Neural cell (in vitro differentiated cells): ENCODE measurements at regions not wholly inside any gene's neighbourhood (a gene's known extent, or its start where the extent isn't known, plus 50 kb on each side); places are given as distances from the start of the nearest gene placed in this dataset.

Experiments used
- H2AFZ ChIP-seq: fragments of 200-600, 300-800 bp; sonication (generic), shearing (Covaris generic); 2 replicates; pipeline ENCODE4 v1.6.0; 2014; ENCODE audit warnings: low read depth, mild to moderate bottlenecking, antibody characterized with exemption, low read length, moderate library complexity
- H3F3A ChIP-seq: fragments of 200-600 bp; shearing (Covaris generic); 2 replicates; pipeline ENCODE4 v1.6.1; 2016; ENCODE audit warnings: mild to moderate bottlenecking, moderate library complexity, mixed read lengths, antibody characterized with exemption, low read length; ENCODE audit not compliant: insufficient read depth, poor library complexity, severe bottlenecking
- H3K27ac ChIP-seq: fragments of 200-600, 300-800 bp; sonication (generic), shearing (Covaris generic); 2 replicates; pipeline ENCODE4 v1.5.1; 2014; ENCODE audit warnings: mild to moderate bottlenecking, low read length, moderate library complexity
- H3K27me3 ChIP-seq: fragments of 300-800, 200-600 bp; sonication (generic), shearing (Covaris generic); 2 replicates; pipeline ENCODE4 v1.6.0; 2014; ENCODE audit warnings: mild to moderate bottlenecking, low read depth, low read length, moderate library complexity; ENCODE audit not compliant: insufficient read depth
- H3K36me3 ChIP-seq: fragments of 300-800, 200-600 bp; sonication (generic), shearing (Covaris generic); 2 replicates; pipeline ENCODE4 v1.5.1; 2014; ENCODE audit warnings: mild to moderate bottlenecking, antibody characterized with exemption, low read length, moderate library complexity; ENCODE audit not compliant: insufficient read depth
- H3K4me2 ChIP-seq: fragments of 300-800, 200-600 bp; sonication (generic), shearing (Covaris generic); 2 replicates; pipeline ENCODE4 v1.6.0; 2014; ENCODE audit warnings: mild to moderate bottlenecking, low read length
- H3K4me3 ChIP-seq: fragments of 300-800, 200-600 bp; sonication (generic), shearing (Covaris generic); 2 replicates; pipeline ENCODE4 v1.5.1; 2014; ENCODE audit warnings: mild to moderate bottlenecking, low read length, moderate library complexity
- H3K79me2 ChIP-seq: fragments of 200-600 bp; shearing (Covaris generic); replicated peaks from 2 replicates; pipeline ENCODE4 v1.6.0; 2014; ENCODE audit warnings: mild to moderate bottlenecking, low read length, moderate library complexity; ENCODE audit not compliant: insufficient read depth
- H3K9ac ChIP-seq: fragments of 300-800, 200-600 bp; sonication (generic), shearing (Covaris generic); 2 replicates; pipeline ENCODE4 v1.6.1; 2016; ENCODE audit warnings: mild to moderate bottlenecking, low read length, mixed read lengths
- H3K9me2 ChIP-seq: fragments of 200-600 bp; shearing (Covaris generic); 2 replicates; pipeline ENCODE4 v1.6.1; 2016; ENCODE audit warnings: mild to moderate bottlenecking, low read length, mixed read lengths; ENCODE audit not compliant: insufficient read depth
- H3K9me3 ChIP-seq: fragments of 200-600, 300-800 bp; sonication (generic), shearing (Covaris generic); 2 replicates; pipeline ENCODE4 v1.6.1; 2016; ENCODE audit warnings: mild to moderate bottlenecking, mixed run types, low read length, moderate library complexity, mixed read lengths
- H4K20me1 ChIP-seq: fragments of 200-600 bp; shearing (Covaris generic); 2 replicates; pipeline ENCODE4 v1.6.1; 2016; ENCODE audit warnings: mild to moderate bottlenecking, mixed run types; ENCODE audit not compliant: insufficient read depth
- CTCF ChIP-seq: fragments of 450-650 bp; IDR thresholded peaks from 2 replicates; pipeline ENCODE4 v1.5.1; 2014; ENCODE audit warnings: antibody characterized with exemption, mild to moderate bottlenecking, moderate library complexity; ENCODE audit not compliant: poor library complexity, severe bottlenecking
- EP300 ChIP-seq: fragments of 450-650 bp; conservative IDR thresholded peaks from 2 replicates; pipeline ENCODE4 v1.6.1; 2014; ENCODE audit warnings: antibody characterized with exemption, mild to moderate bottlenecking, moderate library complexity; ENCODE audit not compliant: poor library complexity, severe bottlenecking
- EZH2 ChIP-seq: fragments of 200-600, 300-800 bp; shearing (Covaris generic), sonication (generic); IDR thresholded peaks from 2 replicates; pipeline ENCODE4 v1.6.1; 2014; ENCODE audit warnings: antibody characterized with exemption, low read length, borderline replicate concordance, mild to moderate bottlenecking; ENCODE audit not compliant: insufficient read depth, poor library complexity, severe bottlenecking
- MXI1 ChIP-seq: fragments of 450-650 bp; conservative IDR thresholded peaks from 2 replicates; pipeline ENCODE4 v1.6.1; 2014; ENCODE audit warnings: antibody characterized with exemption, mild to moderate bottlenecking; ENCODE audit not compliant: poor library complexity, severe bottlenecking
- POLR2AphosphoS5 ChIP-seq: IDR thresholded peaks from 2 replicates; pipeline ENCODE4 v1.6.1; 2012
- RAD21 ChIP-seq: fragments of 450-650 bp; conservative IDR thresholded peaks from 2 replicates; pipeline ENCODE4 v1.6.1; 2014; ENCODE audit warnings: antibody characterized with exemption, mild to moderate bottlenecking, moderate library complexity
- SMC3 ChIP-seq: fragments of 450-650 bp; conservative IDR thresholded peaks from 2 replicates; pipeline ENCODE4 v1.6.1; 2014; ENCODE audit warnings: antibody characterized with exemption, mild to moderate bottlenecking, moderate library complexity; ENCODE audit not compliant: poor library complexity
- TAF1 ChIP-seq: IDR thresholded peaks from 2 replicates; pipeline ENCODE4 v1.6.1; 2012; ENCODE audit warnings: low read depth
- TF ChIP-seq, protein P1 (sequence below): IDR thresholded peaks from 2 replicates; pipeline ENCODE4 v1.6.1; 2012; ENCODE audit warnings: borderline replicate concordance

DNA sequence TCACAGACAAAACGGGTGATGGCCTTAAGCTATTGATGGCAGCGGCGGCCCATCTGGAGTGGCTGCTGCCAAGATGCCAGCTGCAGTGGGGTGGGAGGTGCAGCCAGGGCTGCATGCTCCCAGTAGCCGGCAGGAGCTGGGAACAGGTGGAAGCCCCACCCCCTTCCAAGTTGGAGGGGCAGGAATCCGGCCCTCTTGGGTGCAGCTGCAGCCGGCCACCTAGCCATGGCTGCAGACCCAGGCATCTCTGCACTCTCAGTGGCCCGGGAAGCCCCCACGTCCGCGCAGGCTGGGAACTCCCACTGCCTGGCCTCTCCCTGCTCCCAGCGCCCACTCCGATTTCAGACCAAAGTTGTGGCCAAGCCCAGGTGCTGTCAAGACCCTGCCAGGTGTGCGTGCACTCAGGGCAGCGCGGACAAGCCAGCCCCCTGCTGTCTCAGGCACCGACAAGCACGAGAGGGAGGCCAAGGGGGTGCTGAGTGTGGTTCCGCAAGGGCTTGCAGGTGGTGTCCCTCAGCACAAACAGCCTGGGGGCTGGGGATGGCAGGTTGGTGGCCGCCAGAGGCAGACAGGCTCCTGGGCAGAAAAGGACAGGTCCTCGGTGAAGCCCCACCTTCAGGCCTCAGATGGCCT is 115.1 kb upstream of the TSLP start:
- Histone ChIP-seq H3K4me2 (no peak overlapping the region), H2AFZ (no peak overlapping the region)

GRCh38 chr5:110956913-110957813 is 114.3 kb upstream of the TSLP start:
- Histone ChIP-seq H3K4me2 (no peak overlapping the region), H3K9ac (no peak overlapping the region), H3K9me2 (no peaks in the 10 kb centered on the region), H3K79me2 (no peaks in the 10 kb centered on the region), H3K4me3 (no peak overlapping the region), H2AFZ (no peak overlapping the region), H3K36me3 (no peaks in the 10 kb centered on the region), H3K9me3 (no peaks in the 10 kb centered on the region), H3F3A (no peaks in the 10 kb centered on the region), H3K27me3 (no peaks in the 10 kb centered on the region), H4K20me1 (no peaks in the 10 kb centered on the region), H3K27ac (no peak overlapping the region)
- TF ChIP-seq CTCF (no peak), TAF1 (no peak), POLR2AphosphoS5 (no peak), MXI1 (no peak), EZH2 (no peak), RAD21 (no peak), SMC3 (no peak), EP300 (no peak)
- TF ChIP-seq, protein P1, sequence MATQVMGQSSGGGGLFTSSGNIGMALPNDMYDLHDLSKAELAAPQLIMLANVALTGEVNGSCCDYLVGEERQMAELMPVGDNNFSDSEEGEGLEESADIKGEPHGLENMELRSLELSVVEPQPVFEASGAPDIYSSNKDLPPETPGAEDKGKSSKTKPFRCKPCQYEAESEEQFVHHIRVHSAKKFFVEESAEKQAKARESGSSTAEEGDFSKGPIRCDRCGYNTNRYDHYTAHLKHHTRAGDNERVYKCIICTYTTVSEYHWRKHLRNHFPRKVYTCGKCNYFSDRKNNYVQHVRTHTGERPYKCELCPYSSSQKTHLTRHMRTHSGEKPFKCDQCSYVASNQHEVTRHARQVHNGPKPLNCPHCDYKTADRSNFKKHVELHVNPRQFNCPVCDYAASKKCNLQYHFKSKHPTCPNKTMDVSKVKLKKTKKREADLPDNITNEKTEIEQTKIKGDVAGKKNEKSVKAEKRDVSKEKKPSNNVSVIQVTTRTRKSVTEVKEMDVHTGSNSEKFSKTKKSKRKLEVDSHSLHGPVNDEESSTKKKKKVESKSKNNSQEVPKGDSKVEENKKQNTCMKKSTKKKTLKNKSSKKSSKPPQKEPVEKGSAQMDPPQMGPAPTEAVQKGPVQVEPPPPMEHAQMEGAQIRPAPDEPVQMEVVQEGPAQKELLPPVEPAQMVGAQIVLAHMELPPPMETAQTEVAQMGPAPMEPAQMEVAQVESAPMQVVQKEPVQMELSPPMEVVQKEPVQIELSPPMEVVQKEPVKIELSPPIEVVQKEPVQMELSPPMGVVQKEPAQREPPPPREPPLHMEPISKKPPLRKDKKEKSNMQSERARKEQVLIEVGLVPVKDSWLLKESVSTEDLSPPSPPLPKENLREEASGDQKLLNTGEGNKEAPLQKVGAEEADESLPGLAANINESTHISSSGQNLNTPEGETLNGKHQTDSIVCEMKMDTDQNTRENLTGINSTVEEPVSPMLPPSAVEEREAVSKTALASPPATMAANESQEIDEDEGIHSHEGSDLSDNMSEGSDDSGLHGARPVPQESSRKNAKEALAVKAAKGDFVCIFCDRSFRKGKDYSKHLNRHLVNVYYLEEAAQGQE, result no peak

More for the DNA sequence above, 115.1 kb upstream of the TSLP start:
- H3K27ac ChIP-seq, result no peak overlapping the region
- H3K79me2 ChIP-seq, result no peaks in the 10 kb centered on the region
- H3K36me3 ChIP-seq, result no peaks in the 10 kb centered on the region
- no peak overlapping the region for H3K4me3 ChIP-seq
- no peak overlapping the region for H3K9ac ChIP-seq
- no peaks in the 10 kb centered on the region for H3K9me3 ChIP-seq
- H3F3A ChIP-seq, result no peaks in the 10 kb centered on the region
- no peaks in the 10 kb centered on the region for H3K9me2 ChIP-seq
- no peaks in the 10 kb centered on the region for H3K27me3 ChIP-seq
- TF ChIP-seq TAF1 (no peak), POLR2AphosphoS5 (no peak), EP300 (no peak), SMC3 (no peak), RAD21 (no peak), MXI1 (no peak)
- TF ChIP-seq, protein P1, result no peak
- no peaks in the 10 kb centered on the region for H4K20me1 ChIP-seq
